ENCODE measurements at regions not wholly inside any gene's neighbourhood (a gene's known extent, or its start where the extent isn't known, plus 50 kb on each side); places are given as distances from the start of the nearest gene placed in this dataset.
"Not testable (repeated sequence)": the region's sequence is repeated elsewhere in the genome, so short reads cannot be mapped to it uniquely, and the experiment has no call there.

DNA sequence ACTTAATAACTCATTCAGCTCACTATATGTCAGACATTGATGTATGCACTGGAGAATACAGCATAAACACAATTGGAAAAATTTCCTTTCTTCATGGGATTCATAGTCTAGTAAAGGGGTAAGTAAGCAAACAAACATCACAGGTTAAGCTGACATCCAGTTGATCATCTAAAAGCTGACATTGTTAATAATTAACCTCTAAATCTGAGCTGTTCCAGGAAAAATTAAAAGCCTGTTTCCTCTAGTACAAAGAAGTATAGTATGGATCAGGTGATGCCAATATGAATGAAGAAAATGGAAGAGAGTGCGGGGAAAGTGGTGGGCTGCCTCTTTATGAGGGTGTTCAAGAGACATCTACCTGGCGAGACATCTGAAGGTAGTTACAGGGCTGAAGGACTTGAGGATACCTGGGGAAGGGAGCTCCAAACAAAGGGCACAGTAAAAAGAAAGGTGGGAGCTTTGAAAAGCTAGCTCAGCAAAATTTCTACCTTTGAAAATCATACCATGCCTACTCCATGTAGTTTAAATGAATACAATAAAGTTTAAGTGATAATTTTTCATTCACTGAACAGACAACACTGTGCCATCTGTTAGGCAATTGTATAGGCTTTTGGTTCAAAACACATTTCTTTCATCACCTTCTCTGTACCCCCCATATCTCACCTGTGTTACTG is 619.3 kb downstream of the TRIB2 start:
- TF ChIP-seq, protein P1, sequence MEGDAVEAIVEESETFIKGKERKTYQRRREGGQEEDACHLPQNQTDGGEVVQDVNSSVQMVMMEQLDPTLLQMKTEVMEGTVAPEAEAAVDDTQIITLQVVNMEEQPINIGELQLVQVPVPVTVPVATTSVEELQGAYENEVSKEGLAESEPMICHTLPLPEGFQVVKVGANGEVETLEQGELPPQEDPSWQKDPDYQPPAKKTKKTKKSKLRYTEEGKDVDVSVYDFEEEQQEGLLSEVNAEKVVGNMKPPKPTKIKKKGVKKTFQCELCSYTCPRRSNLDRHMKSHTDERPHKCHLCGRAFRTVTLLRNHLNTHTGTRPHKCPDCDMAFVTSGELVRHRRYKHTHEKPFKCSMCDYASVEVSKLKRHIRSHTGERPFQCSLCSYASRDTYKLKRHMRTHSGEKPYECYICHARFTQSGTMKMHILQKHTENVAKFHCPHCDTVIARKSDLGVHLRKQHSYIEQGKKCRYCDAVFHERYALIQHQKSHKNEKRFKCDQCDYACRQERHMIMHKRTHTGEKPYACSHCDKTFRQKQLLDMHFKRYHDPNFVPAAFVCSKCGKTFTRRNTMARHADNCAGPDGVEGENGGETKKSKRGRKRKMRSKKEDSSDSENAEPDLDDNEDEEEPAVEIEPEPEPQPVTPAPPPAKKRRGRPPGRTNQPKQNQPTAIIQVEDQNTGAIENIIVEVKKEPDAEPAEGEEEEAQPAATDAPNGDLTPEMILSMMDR (IDR thresholded peaks at IDR 0.05; ENCODE audit: extremely low read depth, missing control alignments) = no peak
- DNase-seq (ENCODE audit: low spot score) = no peak

DNA sequence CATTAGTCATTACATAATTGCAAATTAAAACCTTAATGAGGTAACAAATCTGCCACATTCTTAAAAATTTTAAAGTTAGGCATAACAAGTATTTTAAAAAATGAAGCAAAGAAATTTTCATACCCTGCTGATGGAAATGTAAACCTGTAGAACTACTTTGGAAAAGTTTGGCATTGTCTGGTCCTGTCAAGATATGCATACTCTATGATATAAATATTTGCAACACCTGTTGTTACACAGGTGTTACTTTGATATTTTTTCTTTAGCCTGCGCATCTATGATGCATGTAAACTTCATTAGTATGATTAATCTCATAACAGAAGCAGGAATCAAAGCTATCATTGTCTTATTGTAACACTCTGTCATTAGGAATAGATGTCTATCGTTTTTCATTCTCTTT is 634.3 kb downstream of the TRIB2 start:
- no peak for DNase-seq (ENCODE audit: low spot score)
- TF ChIP-seq, protein P1 (IDR thresholded peaks at IDR 0.05; ENCODE audit: extremely low read depth, missing control alignments) = no peak

DNA sequence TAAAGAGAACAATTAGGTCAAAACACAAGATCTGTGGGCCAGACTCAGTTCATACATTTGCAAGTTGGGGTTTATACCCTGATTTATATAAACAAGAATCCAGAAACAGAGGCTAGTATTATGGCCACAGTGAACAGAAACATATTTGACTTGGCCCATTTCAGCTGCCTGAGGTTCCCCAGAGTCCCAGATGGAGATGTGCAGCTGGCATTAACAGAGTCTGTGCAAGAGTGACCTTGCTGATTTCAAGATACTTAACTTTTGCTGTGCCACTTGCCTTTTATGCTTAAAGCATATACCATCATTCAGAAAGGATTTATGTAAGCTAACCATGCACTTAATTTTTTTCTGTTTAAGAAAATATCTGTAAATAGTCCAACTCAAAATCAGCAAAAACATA is 636.3 kb downstream of the TRIB2 start:
- TF ChIP-seq, protein P1 (IDR thresholded peaks at IDR 0.05; ENCODE audit: extremely low read depth, missing control alignments) = no peak

DNA sequence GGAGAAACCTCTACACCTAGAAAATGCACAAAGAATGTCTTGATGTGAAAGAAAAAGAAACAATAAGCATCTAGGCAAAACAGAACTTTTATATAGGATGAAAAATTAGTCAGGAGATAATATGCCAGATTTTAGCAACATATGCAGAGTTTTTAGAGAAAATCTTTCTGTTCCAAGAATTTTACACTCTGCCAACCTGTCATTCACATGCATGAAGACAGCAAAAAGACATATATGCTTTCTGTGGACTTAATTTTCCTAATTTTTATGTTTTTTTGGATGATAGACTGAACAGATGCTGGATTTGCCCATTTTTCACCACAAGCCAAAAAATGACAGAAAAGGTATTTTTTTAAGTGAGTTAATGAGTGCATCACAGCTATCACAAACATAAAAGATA is 637.3 kb downstream of the TRIB2 start:
- TF ChIP-seq, protein P1 (IDR thresholded peaks at IDR 0.05; ENCODE audit: extremely low read depth, missing control alignments) = no peak

More for the DNA sequence above, 636.3 kb downstream of the TRIB2 start:
- DNase-seq (ENCODE audit: low spot score) = no peak

DNA sequence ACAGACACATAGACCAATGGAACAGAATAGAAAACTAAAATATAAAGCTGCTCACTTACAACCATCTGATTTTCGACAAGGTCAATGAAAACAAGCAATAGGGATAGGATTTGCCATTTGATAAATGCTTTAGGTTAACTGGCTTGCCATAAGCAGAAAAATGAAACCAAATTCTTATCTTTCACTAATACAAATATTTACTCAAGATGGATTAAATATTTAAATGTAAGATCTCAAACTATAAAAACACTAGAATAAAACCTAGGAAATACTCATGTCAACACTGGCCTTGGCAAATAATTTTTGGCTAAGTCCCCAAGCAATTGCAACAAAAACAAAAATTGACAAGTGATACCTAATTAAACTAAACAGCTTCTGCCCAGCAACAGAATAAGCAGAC is 665.2 kb downstream of the TRIB2 start:
- DNase-seq (ENCODE audit: low spot score) = not testable (repeated sequence)

More for the DNA sequence above, 637.3 kb downstream of the TRIB2 start:
- no peak for DNase-seq (ENCODE audit: low spot score)

DNA sequence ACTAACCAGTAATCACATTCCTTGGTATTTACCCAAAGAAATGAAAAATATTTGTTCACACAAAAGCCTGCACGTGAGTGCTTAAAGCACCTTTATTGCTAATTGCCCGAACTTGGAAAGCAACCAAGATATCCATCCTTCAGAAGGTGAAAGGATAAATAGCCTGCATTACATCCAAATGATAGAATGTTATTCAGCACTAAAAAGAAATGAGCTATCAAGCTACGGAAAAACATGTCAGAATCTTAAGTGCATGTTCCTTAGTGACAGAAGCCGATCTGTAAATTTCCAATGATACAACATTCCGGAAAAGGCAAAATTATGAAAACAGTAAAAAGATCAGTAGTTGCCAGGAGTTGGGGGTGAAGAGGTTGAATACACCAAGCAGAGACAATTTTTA is 672.4 kb downstream of the TRIB2 start:
- not testable (repeated sequence) for DNase-seq (ENCODE audit: low spot score)

DNA sequence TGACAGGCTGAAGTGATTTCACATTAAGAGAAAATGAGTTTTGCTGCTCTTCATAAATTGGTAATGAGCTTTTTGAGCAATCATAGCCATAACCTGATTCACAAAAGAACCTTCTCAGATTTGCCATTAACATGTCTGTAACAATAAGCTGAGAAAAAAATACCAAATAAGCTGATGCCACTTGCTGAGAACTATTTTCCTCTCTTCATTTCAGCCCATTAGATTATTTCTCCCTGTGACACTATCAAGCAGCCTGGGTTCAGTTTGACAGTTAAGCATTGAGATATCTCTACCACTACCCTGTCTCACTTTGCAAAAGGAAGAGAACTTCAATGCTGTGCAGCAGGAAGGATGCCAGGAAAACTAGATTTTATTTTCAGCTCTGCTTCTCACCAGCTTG is 673.9 kb downstream of the TRIB2 start:
- TF ChIP-seq, protein P1 (IDR thresholded peaks at IDR 0.05; ENCODE audit: extremely low read depth, missing control alignments) = no peak
- no peak for DNase-seq (ENCODE audit: low spot score)

DNA sequence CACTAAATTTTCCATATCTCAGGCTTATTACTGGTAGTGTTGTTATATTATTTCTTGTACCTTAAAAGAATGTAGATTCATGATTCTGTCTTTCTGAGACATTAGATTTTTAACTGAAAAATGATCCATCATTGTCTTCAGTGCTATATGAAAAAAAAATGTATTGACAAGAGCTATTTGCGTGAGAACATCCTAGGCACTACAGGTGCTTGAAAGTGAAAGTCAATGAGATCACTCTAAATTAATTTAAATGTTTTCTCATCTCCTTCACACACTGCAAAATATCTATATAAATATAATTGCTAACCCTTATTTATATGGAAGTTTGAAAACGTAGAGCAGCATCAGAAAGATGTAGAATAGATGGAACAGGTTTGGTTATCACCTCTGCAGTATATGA is 684.6 kb downstream of the TRIB2 start:
- TF ChIP-seq, protein P1 (IDR thresholded peaks at IDR 0.05; ENCODE audit: extremely low read depth, missing control alignments) = no peak
- no peak for DNase-seq (ENCODE audit: low spot score)

Measured in GM20000 (cell line).